Erythroblast (primary cell): ENCODE measurements at regions not wholly inside any gene's neighbourhood (a gene's known extent, or its start where the extent isn't known, plus 50 kb on each side); places are given as distances from the start of the nearest gene placed in this dataset.
"Not testable (repeated sequence)": the region's sequence is repeated elsewhere in the genome, so short reads cannot be mapped to it uniquely, and the experiment has no call there.

Experiments used
- DNase-seq, 2 experiments: peaks; one replicate each; lab custom pipeline; 2025; lab: John Stamatoyannopoulos, UW
- GATA1 ChIP-seq: IDR thresholded peaks from 2 replicates; pipeline ENCODE4 v1.6.1; 2011; ENCODE audit warnings: low read depth, mild to moderate bottlenecking, control low read depth, low read length, moderate library complexity
- POLR2A ChIP-seq: IDR thresholded peaks from 2 replicates; pipeline ENCODE4 v1.6.1; 2011; ENCODE audit warnings: mild to moderate bottlenecking, low read length

DNA sequence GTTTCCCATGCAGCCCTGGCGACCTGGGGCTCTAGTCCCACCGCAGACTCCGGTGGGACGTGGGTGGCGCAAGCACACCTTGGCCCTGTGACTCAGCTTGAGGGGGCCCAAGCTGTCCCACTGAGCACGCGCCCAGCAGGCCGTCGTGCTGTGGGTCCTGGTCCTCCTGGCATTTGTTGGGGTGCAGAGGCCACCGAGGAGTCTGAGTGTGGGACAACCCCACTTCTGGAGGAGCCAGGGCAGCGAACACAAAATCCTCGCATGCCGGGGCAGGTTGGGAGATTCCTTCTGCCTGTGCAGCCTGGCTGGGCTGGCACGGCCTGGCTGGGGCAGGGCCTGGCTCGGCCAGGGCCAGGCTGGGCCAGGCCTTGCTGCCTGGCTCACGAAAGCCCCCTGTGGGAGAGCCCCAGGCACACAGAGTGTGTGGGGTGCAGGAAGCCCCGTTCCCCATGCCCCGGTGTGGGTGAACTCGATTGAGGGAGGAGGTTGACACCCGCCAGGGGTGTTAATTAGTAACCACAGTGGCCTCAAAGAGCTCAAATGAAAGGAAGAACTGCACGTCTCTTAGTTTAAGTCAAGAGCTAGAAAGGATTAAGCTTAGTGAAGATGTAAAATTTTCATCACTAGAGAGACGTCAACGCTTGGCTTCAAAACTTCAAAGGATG lies 1808.5 kb upstream of the DEFB115 start:
- no peak for DNase-seq

DNA sequence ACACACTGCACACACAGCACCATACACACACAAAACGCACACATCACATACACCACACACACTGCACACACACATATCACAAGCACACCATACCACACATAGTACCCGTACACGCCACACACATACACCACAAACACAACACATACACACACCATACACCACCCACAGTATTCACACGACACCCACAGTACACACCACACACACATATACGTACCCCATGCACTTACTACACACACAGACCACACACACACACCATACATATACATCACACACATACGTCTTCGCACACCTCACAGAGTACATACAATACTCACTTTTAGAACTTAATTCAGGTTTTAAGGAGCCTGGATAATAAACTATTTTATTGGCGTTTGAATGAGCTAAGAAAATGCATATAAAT lies 1805.3 kb upstream of the DEFB115 start:
- TF ChIP-seq POLR2A: no peak
- no peak for TF ChIP-seq GATA1
- no peak for DNase-seq

More for the DNA sequence above, 1808.5 kb upstream of the DEFB115 start:
- no peak for TF ChIP-seq GATA1

DNA sequence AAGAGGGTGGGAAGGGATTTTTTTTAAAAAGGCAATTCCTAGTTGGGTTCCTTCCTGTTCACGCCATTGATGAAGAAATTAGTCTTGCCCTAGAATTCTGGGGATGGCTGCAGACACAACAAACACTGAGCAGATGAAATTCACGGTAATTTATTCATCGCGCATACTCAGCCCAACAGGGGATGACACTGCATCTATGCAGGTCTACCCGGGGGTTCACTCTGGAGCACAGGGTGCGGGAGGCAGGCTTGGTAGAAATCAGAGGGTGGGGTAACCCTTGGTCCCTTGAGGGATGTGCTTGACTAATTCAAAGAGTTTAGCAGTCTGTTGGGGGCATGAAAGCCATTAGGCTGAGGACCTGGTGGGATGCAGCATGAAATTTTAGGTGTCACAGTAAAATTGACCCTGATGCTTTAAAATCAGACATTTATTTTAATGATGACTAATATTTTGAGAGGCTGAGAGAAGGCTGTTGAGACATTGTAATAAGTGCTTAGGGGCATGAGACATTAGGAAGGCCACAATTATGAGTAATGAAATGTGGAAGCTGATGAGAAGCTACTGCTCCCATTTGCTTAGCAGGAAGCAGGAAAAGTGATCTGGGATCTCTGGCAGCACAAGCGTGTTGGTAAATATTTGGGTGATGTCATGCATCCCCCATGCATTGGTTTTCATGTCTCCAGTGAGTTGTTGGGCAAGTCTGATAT lies 1800.3 kb upstream of the DEFB115 start:
- DNase-seq: not testable (repeated sequence)

DNA sequence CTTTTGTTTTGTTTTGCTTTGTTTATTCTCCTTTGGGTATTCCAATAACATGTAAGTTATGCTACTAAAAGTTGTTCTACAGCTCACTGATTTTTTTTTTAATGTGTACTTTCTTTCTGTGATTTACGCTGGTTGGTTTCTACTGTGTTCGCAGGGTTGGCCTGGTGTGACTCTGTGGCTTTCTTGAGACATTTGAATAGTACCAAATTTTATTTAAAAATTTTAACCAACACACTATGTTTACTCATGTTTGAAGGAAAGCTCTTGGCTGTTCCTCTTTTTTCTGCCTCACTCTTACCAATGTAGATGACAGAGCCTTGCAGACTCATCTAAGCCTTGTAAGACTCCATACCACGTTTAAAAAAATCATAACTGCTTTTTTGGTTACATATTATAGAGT lies 1784.9 kb upstream of the DEFB115 start:
- no peak for DNase-seq
- no peak for TF ChIP-seq GATA1
- TF ChIP-seq POLR2A: no peak

DNA sequence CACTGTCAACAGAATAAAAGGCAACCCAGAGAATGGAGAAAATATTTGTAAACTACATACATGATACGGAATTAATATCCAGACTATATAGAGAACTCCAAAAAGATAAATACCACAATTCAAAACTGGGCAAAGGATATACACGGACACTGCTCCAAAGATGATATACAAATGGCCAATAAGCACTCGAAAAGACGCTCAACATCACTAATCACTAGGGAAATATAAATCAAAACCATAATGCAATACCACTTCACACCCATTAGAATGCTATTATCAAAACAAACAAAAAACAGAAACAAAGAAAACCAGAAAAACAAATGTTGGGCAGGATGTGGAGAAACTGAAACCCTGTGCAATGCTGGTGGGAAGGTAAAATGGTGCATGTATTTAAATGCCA lies 1764.6 kb upstream of the DEFB115 start:
- not testable (repeated sequence) for DNase-seq

DNA sequence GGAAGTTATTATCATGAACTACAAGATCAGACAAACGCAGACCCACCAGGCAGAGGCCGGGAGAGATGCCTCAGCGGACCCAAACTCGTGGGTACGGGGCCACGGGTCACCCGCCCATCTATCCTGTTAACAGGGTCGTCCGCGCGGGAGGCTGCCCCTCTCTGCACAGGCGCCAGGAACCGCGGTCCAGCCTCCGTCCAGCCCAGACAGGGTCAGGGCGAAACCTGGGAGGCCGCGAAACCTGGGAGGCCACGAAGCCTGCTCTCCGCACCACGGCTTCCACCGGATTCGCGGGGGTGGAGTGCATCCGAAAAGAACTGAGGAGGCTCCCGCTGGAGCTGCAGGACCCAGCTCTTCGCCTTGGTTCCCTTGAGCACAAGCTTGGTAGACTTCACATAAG lies 1760.7 kb upstream of the DEFB115 start:
- not testable (repeated sequence) for DNase-seq

DNA sequence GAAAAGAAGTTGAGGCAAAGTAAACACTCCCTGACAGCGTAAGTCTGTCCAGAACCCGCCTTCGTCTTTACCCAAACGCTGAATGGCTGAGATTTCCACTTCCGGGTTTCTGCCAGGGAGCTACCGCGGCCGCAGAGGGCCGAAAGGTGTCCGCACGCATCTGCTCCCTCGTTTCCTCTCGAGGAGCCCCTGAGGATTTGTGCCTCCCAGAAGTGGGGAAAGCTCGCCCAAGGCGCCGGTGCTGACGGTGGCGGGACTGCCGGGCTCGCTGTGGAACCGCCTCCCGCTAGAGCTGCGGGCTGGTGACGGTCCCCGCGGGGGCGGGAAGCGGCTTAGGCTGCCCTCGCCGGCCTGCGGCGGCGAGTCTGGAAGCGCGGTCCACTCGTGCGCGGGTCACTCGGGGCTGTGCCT lies 1760.2 kb upstream of the DEFB115 start:
- no peak for DNase-seq
- no peak for TF ChIP-seq POLR2A
- no peak for TF ChIP-seq GATA1

DNA sequence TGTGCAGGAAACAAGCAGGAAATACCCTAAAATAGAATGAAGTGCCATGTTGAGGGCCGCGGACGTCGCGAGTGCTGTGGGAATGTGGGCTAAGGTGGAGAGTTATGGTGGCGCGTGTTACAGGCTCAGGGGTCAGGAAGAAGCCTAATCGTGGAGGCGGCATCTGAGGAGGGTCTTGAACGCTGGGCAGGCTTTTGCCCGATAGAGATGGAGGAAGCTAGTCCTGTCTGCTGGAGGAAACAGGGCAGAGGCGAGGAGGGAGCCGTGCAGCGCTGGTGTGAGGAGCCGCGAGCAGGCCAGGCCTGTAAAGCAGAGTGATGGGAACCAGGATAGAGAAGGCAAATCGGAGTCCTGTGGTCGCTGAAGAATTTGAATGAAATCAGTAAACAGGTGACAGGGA lies 1759.8 kb upstream of the DEFB115 start:
- not testable (repeated sequence) for DNase-seq

DNA sequence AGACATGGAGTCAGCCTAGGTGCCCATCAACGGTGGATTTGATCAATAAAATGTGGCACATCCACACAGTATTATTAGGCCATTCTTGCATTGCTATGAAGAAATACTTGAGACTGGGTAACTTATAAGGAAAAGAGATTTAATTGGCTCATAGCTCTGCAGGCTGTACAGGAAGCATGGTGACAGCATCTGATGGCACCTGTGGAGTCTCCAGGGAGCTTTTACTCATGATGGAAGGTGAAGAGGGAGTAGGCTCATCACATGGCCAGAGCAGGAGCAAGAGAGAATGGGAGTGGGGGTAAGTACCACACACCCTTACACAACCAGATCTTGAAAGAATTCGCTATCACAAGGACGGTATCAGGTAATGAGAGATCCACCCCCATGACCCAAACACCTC lies 1756.7 kb upstream of the DEFB115 start:
- peak in 1 of 2 experiments; percentile 2 for DNase-seq

DNA sequence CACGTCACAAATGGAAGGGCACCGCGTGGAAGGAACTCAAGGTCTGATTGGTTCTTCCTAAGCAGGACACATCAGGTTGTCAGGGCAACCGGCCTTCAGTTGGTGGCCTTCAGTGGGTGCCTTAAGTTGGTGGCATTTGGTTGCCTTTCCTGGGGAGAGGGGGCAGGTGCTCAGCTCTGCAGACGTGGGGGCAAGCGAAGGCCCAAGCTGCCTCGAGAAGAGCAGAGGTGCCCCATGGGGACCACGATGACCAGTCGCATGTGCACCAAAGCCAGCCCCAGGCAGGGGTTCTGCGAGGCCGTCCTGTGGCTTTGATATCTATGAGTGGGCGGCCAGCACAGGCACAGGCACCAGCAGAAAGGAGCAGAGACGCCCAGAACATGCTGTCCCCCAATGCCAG lies 1742.8 kb upstream of the DEFB115 start:
- not testable (repeated sequence) for DNase-seq

DNA sequence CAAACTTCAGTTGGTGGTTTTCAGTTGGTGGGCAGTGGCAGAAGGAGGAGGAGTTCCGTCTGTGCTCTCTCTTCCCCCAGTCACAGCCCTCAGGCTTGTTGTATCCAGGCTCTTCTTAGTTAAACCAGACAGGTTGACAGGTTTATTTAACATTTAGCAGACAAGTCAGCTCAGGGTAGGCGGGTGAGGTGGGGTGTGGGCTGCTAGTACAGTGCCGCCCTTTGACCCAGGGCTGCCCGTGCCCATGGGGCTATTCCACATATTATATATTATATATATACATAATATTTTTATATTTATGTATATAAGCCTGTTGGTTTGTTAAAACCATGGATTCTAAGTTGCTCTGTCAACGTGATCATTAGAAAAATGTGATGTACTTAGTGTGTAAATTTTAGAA lies 1740.6 kb upstream of the DEFB115 start:
- DNase-seq: not testable (repeated sequence)

DNA sequence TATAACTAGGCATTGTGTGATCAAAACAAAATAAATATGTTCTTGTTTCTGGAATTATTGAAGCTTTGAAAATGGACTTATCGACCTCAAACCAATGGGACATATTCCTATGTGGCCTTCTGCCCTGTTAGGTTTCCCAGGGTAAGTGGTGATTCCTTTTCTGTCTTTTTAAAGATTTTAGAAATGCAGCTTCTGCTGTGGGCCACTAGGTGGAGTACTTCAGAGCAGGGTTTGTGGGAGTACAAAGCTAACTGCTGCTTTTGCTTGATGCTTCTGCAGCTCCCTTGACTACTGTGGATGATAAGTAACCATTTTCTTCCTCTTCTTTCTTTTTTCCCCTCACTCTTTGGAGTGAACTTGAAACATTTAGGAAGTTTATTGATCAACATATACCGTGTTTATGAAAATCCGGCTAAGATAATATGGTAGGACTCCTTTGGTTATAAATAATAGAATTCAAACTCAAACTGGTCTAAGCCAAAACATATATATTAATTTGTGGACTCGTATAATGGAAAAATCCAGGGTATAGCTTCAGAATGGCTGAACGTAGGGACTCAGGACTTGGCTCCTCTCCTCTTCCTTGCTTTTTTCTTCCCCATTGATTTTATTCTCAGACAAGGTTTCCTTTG lies 1737.7 kb upstream of the DEFB115 start:
- DNase-seq: peak in 1 of 2 experiments; percentile 1

DNA sequence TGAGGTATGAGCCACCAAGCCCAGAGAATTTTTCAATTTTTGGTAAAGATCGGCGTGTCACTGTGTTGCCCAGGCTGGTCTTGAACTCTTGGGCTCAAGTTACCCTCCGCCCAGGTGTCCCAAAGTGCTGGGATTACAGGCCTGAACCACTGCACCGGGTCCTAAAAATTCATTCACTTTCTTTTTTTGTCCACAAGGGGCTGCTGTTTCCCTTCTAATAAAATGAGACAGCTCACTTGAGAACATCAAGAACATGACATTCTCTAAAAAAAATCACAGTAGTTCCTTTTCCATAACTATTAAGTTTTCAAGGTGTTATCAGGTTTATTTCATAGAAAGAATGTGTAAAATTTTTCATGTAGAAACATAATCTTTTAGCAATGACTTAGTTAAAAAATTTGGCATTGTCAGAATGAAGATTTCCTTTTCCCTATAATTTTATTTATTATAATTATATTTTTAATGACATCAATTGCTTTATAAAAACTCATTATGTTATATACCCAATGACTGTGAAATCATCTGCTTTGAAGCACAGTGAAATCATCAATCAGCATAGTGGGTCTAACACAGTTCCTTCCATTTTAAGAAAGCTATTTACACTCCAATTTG lies 1723.8 kb upstream of the DEFB115 start:
- peak in 1 of 2 experiments; percentile 6 for DNase-seq

DNA sequence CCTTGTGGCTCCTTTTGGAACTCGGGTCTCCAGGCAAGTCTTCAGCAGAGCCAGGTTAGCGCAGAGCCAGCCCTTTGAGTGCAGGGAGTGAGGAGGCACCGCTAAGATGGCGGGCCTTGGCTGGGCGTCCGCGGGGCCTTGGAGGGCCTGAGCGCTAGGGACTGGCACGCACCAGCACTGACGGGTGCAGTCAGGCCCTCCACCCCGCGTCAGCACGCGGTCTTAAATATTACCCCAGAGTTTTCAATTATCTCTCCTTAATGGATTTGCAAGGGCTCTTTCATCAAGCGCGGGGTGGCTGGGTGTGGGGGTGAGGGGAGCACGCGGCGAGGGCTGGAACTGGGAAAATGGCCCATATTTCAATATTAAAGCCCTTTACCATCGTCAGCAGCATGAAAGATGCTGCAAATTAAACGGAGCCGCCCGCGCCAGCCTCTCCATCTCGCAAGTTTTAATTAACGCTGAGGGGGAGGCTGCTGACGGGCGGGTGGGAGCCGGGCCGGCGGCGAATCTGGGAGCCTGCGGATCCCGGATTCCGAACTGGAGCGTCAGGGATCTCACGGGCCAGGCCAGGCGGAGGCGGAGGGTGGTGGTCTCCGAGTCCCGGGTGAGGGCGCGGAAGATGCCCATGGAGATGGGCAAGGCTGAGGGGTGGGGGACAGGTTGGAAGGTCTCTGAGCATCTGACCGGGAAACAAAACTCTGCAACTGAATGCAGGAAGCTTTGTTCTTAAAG lies 1690.4 kb upstream of the DEFB115 start:
- DNase-seq: not testable (repeated sequence)

DNA sequence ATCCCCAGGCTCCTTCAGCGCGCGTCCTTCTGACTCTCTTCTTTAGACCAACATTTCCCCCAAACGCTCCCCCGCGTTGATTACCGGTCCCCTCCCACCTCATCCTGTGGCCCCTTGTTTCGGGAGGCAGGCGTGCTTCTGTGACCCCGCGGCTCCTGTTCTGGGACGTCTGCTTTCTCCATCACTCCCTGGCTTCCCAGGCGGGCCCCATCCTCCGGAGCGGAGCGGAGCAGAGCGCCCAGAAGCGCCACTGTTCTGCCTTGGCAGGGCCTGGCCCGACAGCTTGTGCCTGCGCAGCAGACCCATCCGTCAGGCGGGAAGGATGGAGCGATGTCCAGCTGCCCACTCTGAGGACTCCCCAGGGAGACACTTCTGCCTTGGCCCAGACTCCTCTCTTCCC lies 1689.8 kb upstream of the DEFB115 start:
- not testable (repeated sequence) for DNase-seq

DNA sequence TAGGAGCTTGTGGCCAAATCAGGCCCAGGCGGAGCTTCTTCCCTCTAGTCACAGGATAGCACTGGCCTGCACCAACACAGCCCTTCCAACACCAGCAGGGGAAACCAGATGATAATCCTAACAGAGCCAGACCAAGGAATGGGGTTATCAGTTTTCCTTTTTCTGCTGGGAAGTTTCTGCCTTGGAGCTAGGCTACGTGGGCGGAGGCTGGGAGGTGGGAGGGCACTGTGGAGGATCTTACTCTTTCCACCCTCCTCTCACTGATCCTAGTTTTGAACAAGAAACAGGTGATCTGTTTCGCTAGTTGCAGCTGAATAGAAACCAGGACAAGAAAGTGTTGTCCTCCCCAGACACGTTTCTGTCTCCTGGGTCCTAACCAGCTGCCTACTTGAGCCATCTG lies 1687.3 kb upstream of the DEFB115 start:
- not testable (repeated sequence) for DNase-seq

DNA sequence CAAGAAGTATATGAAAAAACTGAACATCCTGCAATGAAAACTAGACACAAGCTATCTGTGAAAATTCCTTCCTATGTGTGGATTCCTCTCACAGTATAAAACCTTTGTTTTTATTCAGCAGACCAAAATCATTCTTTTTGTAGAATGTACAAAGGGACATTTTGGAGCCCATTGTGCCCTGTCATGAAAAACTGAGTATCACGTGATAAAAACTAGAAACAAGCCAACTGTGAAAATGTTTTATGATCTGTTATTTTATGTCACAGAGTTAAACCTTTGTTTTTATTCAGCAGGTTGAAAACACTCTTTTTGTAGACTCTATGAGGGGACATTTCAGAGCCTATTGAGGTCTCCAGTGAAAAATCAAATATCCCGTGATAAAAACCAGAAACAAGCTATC lies 1667.9 kb upstream of the DEFB115 start:
- DNase-seq: not testable (repeated sequence)

DNA sequence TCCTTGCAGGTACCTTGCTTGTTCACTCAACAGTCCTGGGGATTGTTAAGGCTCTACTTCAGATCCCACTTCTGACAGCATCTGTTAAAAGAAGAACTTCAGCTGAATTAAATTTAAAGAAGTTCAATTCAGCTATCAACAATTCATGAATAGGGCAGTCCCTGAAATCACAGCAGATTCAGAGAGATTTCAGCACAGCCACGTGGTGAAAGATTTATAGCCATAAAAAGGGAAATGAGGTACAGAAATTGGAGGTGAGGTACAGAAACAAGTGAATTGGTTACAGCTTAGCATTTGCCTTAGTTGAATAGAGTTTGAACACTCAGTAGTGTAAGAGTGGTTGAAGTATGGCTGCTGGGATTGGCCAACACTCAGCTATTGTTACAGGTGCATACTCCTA lies 1653.3 kb upstream of the DEFB115 start:
- DNase-seq: not testable (repeated sequence)

DNA sequence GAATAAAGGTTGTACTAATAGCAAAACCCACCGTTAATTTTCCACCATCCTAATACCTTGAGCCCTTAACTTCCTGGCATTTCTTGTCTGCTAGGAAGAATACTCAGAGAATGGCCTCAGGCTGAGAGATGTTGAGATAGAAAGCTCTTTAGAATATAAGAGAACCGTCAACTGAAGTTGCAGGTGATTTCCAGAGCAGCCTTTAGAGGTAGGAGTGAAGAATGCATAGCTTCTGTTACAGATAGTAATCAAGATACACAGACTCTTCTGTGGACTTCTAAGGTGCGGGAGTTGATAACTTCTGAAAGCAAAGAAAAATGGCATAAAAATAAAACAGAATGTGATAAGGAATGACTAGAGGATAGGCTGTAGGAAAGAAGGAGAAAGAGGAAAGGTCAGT lies 1651.3 kb upstream of the DEFB115 start:
- not testable (repeated sequence) for DNase-seq

DNA sequence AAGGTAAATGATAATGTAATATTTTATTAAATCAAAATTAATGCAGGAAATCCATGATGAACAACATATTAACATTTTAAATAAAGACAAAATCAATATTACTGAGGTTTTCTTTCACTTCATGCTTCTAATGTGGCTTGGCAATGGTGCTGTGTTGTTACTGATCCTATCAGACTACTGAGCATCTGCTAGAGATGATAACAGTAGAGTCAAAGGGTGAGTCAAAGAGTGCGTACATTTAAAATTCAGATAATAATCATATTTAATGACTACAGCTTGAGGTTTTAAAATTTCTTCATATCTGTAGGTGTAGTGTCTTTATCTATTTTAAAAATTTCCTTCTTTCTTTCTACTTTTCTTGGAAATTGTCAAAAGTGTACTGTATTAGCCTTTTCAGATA lies 1628.1 kb upstream of the DEFB115 start:
- not testable (repeated sequence) for DNase-seq
